Keratinocyte (primary cell): ENCODE measurements at regions not wholly inside any gene's neighbourhood (a gene's known extent, or its start where the extent isn't known, plus 50 kb on each side); places are given as distances from the start of the nearest gene placed in this dataset.

Experiments
- DNase-seq: peaks from one replicate; pipeline ENCODE4 v3.0.0-alpha.2; 2011; ENCODE audit warnings: low read depth, missing footprints, low spot score
- FAIRE-seq: peaks from 2 replicates; lab custom pipeline; 2011; peaks lifted over from hg19 to GRCh38; lab: Jason Lieb, UNC
- H2AFZ ChIP-seq: 2 replicates; pipeline ENCODE4 v1.6.0; 2012; ENCODE audit warnings: low read length, control low read depth, inconsistent platforms; ENCODE audit not compliant: control insufficient read depth
- H3K27ac ChIP-seq: 2 replicates; pipeline ENCODE4 v1.5.1; 2011; ENCODE audit warnings: low read length; ENCODE audit not compliant: control insufficient read depth, insufficient read depth
- H3K27me3 ChIP-seq: 3 replicates; pipeline ENCODE4 v1.6.0; 2011; ENCODE audit warnings: low read length; ENCODE audit not compliant: control insufficient read depth, insufficient read depth; ENCODE audit errors: extremely low read depth
- H3K36me3 ChIP-seq, 2 experiments: 2 replicates in 1 of 2; 3 replicates in 1 of 2; pipeline ENCODE4 v1.5.1; 2011; ENCODE audit warnings: low read length in 2 of 2, mild to moderate bottlenecking in 1 of 2; ENCODE audit not compliant: control insufficient read depth in 2 of 2, insufficient read depth in 2 of 2; ENCODE audit errors: extremely low read depth in 1 of 2
- H3K4me1 ChIP-seq: 3 replicates; pipeline ENCODE4 v1.5.1; 2011; ENCODE audit warnings: low read length; ENCODE audit not compliant: control insufficient read depth, insufficient read depth; ENCODE audit errors: extremely low read depth
- H3K4me2 ChIP-seq: 3 replicates; pipeline ENCODE4 v1.6.0; 2011; ENCODE audit warnings: low read depth, low read length; ENCODE audit not compliant: control insufficient read depth, insufficient read depth; ENCODE audit errors: extremely low read depth
- H3K4me3 ChIP-seq, 3 experiments: fragments of 200-600 bp in 1 of 3; sonication (generic) in 1 of 3; 2 replicates in 2 of 3; 3 replicates in 1 of 3; pipeline ENCODE4 v1.5.1; 2011 to 2016; ENCODE audit warnings: low read length in 3 of 3, mild to moderate bottlenecking in 3 of 3, control low read depth in 2 of 3, inconsistent platforms in 1 of 3, low read depth in 1 of 3, mixed read lengths in 1 of 3, mixed run types in 1 of 3, moderate library complexity in 1 of 3; ENCODE audit not compliant: control insufficient read depth in 2 of 3, insufficient read depth in 2 of 3; ENCODE audit errors: extremely low read depth in 1 of 3
- H3K79me2 ChIP-seq: 2 replicates; pipeline ENCODE4 v1.6.0; 2012; ENCODE audit warnings: low read length; ENCODE audit not compliant: control insufficient read depth, insufficient read depth
- H3K9ac ChIP-seq: 3 replicates; pipeline ENCODE4 v1.6.0; 2011; ENCODE audit warnings: low read length; ENCODE audit not compliant: control insufficient read depth, insufficient read depth; ENCODE audit errors: extremely low read depth
- H3K9me1 ChIP-seq: 3 replicates; pipeline ENCODE4 v1.6.0; 2011; ENCODE audit warnings: low read length; ENCODE audit not compliant: control insufficient read depth, insufficient read depth; ENCODE audit errors: extremely low read depth
- H3K9me3 ChIP-seq: 2 replicates; pipeline ENCODE4 v1.5.1; 2012; ENCODE audit warnings: low read depth, low read length; ENCODE audit not compliant: control insufficient read depth
- H4K20me1 ChIP-seq: 3 replicates; pipeline ENCODE4 v1.6.0; 2011; ENCODE audit warnings: low read length; ENCODE audit not compliant: control insufficient read depth, insufficient read depth; ENCODE audit errors: extremely low read depth
- CTCF ChIP-seq, 3 experiments: IDR thresholded peaks in 1 of 3; conservative IDR thresholded peaks in 1 of 3; optimal IDR thresholded peaks in 1 of 3; 2 replicates in 2 of 3; 3 replicates in 1 of 3; pipeline versions ENCODE3 to v1.5.1; 2011; ENCODE audit warnings: low read length in 3 of 3, mild to moderate bottlenecking in 3 of 3, moderate library complexity in 2 of 3, control low read depth in 1 of 3, inconsistent platforms in 1 of 3; ENCODE audit not compliant: insufficient read depth in 2 of 3; ENCODE audit errors: extremely low read depth in 1 of 3
- EZH2 ChIP-seq: IDR thresholded peaks from one replicate; pipeline ENCODE4 v1.6.1; 2012; ENCODE audit warnings: inconsistent platforms, mild to moderate bottlenecking, low read length, moderate library complexity
- dilution Hi-C: fragments of 300-500 bp; cut with MboI; formaldehyde crosslinking; loops from one replicate; pipeline ENCODE4 v1.7.0; 2020; ENCODE audit warnings: low sequenced_read_pairs; ENCODE audit not compliant: extremely low pct_ligation_motif_present

- no peak for DNase-seq
- no peak for FAIRE-seq
- no peaks in the 10 kb centered on the region for H4K20me1 ChIP-seq
- no peak overlapping the region for H3K4me3 ChIP-seq
- no peaks in the 10 kb centered on the region for H3K79me2 ChIP-seq
- H3K4me2 ChIP-seq = no peak overlapping the region
- H3K9me3 ChIP-seq = no peaks in the 10 kb centered on the region
- H3K9me1 ChIP-seq = no peaks in the 10 kb centered on the region
- no peak overlapping the region for H3K27ac ChIP-seq
- no peak overlapping the region for H2AFZ ChIP-seq
- H3K4me1 ChIP-seq = no peaks in the 10 kb centered on the region
- H3K36me3 ChIP-seq = no peaks in the 10 kb centered on the region
- no peak for TF ChIP-seq CTCF (optimal IDR thresholded peaks at IDR 0.05 in 1 of 3, IDR thresholded peaks at IDR 0.05 in 1 of 3, conservative IDR thresholded peaks at IDR 0.05 in 1 of 3; ENCODE audit: extremely low read depth in 1 of 3, insufficient read depth in 2 of 3, low read length in 3 of 3)
- no peak for TF ChIP-seq EZH2
- H3K9ac ChIP-seq = no peak overlapping the region
- H3K27me3 ChIP-seq = no peaks in the 10 kb centered on the region
- dilution Hi-C loops = no loop called here
Observed at GRCh38 chr1:216823731-216824130, 100.5 kb upstream of the ESRRG start.

GRCh38 chr1:216822480-216822879 lies 99.3 kb upstream of the ESRRG start:
- H3K27ac ChIP-seq = no peak overlapping the region
- dilution Hi-C loops = no loop called here
- no peaks in the 10 kb centered on the region for H3K9me3 ChIP-seq
- no peaks in the 10 kb centered on the region for H3K36me3 ChIP-seq
- no peak for DNase-seq
- no peaks in the 10 kb centered on the region for H3K4me1 ChIP-seq
- TF ChIP-seq EZH2 (no peak), CTCF (optimal IDR thresholded peaks at IDR 0.05 in 1 of 3, IDR thresholded peaks at IDR 0.05 in 1 of 3, conservative IDR thresholded peaks at IDR 0.05 in 1 of 3; ENCODE audit: extremely low read depth in 1 of 3, insufficient read depth in 2 of 3, low read length in 3 of 3) (no peak)
- peaks cover 3% of the 10 kb centered on the region for H3K27me3 ChIP-seq
- no peak overlapping the region for H3K4me2 ChIP-seq
- no peak overlapping the region for H2AFZ ChIP-seq
- H3K79me2 ChIP-seq = no peaks in the 10 kb centered on the region
- no peak for FAIRE-seq
- no peak overlapping the region for H3K9ac ChIP-seq
- no peaks in the 10 kb centered on the region for H4K20me1 ChIP-seq
- no peak overlapping the region for H3K4me3 ChIP-seq
- no peaks in the 10 kb centered on the region for H3K9me1 ChIP-seq
